ENCODE measurements at regions not wholly inside any gene's neighbourhood (a gene's known extent, or its start where the extent isn't known, plus 50 kb on each side); places are given as distances from the start of the nearest gene placed in this dataset.

DNA sequence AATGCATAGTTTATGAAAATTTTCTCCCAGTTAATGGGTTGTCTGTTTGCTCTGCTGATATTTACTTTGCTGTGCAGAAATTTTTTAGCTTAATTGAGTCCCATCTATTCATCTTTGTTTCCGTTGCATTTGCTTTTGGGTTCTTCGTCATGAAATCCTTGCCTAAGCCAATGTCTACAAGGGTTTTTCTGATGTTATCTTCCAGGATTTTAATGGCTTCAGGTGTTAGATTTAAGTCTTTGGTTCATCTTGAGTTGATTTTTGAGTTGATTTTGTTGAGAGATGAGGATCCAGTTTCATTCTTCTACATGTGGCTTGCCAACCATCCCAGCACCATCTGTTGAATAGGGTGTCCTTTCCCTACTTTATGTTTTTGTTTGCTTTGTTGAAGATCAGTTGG, 85.2 kb downstream of the DRAM2 start:
- TF ChIP-seq, protein P1, sequence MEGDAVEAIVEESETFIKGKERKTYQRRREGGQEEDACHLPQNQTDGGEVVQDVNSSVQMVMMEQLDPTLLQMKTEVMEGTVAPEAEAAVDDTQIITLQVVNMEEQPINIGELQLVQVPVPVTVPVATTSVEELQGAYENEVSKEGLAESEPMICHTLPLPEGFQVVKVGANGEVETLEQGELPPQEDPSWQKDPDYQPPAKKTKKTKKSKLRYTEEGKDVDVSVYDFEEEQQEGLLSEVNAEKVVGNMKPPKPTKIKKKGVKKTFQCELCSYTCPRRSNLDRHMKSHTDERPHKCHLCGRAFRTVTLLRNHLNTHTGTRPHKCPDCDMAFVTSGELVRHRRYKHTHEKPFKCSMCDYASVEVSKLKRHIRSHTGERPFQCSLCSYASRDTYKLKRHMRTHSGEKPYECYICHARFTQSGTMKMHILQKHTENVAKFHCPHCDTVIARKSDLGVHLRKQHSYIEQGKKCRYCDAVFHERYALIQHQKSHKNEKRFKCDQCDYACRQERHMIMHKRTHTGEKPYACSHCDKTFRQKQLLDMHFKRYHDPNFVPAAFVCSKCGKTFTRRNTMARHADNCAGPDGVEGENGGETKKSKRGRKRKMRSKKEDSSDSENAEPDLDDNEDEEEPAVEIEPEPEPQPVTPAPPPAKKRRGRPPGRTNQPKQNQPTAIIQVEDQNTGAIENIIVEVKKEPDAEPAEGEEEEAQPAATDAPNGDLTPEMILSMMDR (conservative IDR thresholded peaks at IDR 0.05; ENCODE audit: low read length), result no peak
- TF ChIP-seq EZH2phosphoT487 (IDR thresholded peaks at IDR 0.05; ENCODE audit: borderline replicate concordance, low read depth, low read length), result no peak
